H1 (cell line): ENCODE measurements at regions not wholly inside any gene's neighbourhood (a gene's known extent, or its start where the extent isn't known, plus 50 kb on each side); places are given as distances from the start of the nearest gene placed in this dataset.

ENCODE experiments used
- CTCF ChIA-PET: fragments of 300-600 bp; sonication (Branson Sonifier 250); formaldehyde crosslinking; loops from one replicate; lab custom pipeline; 2021; ENCODE audit not compliant: partially characterized antibody; lab: Charles Lee
- POLR2A ChIA-PET: fragments of 300-600 bp; sonication (Branson Sonifier 250); formaldehyde crosslinking; loops from one replicate; lab custom pipeline; 2021; ENCODE audit warnings: inconsistent platforms; ENCODE audit not compliant: partially characterized antibody; lab: Charles Lee
- DNase-seq, 2 experiments: peaks; one replicate each; pipeline versions ENCODE4 v3.0.0 to v3.0.0-alpha.2; 2010 to 2022; ENCODE audit warnings: low spot score in 2 of 2, low read depth in 1 of 2, mixed read lengths in 1 of 2
- FAIRE-seq: peaks from 2 replicates; lab custom pipeline; 2011; peaks lifted over from hg19 to GRCh38; lab: Jason Lieb, UNC
- H2AFZ ChIP-seq: 2 replicates; pipeline ENCODE4 v1.8.1; 2012; ENCODE audit warnings: low read length, inconsistent platforms
- H2AK5ac ChIP-seq: 2 replicates; pipeline ENCODE4 v1.6.1; 2013; ENCODE audit warnings: low read depth, low read length
- H2BK120ac ChIP-seq: replicated peaks from 2 replicates; pipeline ENCODE3; 2013; ENCODE audit warnings: low read depth, low read length, inconsistent platforms
- H2BK12ac ChIP-seq: 2 replicates; pipeline ENCODE4 v1.6.1; 2013; ENCODE audit warnings: low read depth, low read length
- H2BK15ac ChIP-seq: 2 replicates; pipeline ENCODE4 v1.6.1; 2013; ENCODE audit warnings: low read length
- H2BK20ac ChIP-seq: 2 replicates; pipeline ENCODE4 v1.6.1; 2013; ENCODE audit warnings: low read length
- H2BK5ac ChIP-seq: 2 replicates; pipeline ENCODE4 v1.6.1; 2013; ENCODE audit warnings: low read depth, low read length
- H3K14ac ChIP-seq: 2 replicates; pipeline ENCODE4 v1.6.1; 2013; ENCODE audit warnings: inconsistent platforms; ENCODE audit not compliant: insufficient read length
- H3K18ac ChIP-seq: 2 replicates; pipeline ENCODE4 v1.6.1; 2013; ENCODE audit warnings: low read length; ENCODE audit errors: extremely low read depth
- H3K23ac ChIP-seq: 2 replicates; pipeline ENCODE4 v1.6.1; 2013; ENCODE audit warnings: inconsistent platforms; ENCODE audit not compliant: insufficient read length
- H3K23me2 ChIP-seq: 2 replicates; pipeline ENCODE4 v1.6.1; 2013; ENCODE audit warnings: low read depth, low read length
- H3K27ac ChIP-seq: 2 replicates; pipeline ENCODE4 v1.6.1; 2011; ENCODE audit warnings: low read depth, low read length, inconsistent platforms
- H3K27me3 ChIP-seq, 4 experiments: replicated peaks in 1 of 4; 1 replicate in 1 of 4; 2 replicates in 3 of 4; pipeline versions ENCODE4 v1.6.1 to v1.8.1; 2011 to 2013; ENCODE audit warnings: low read length in 3 of 4, mild to moderate bottlenecking in 3 of 4, inconsistent platforms in 2 of 4, mixed read lengths in 2 of 4, moderate library complexity in 1 of 4; ENCODE audit not compliant: control insufficient read depth in 3 of 4, insufficient read depth in 3 of 4; ENCODE audit errors: extremely low read depth in 1 of 4
- H3K36me3 ChIP-seq, 4 experiments: 2 replicates each; pipeline versions ENCODE4 v1.6.1 to v1.8.1; 2011 to 2013; ENCODE audit warnings: mild to moderate bottlenecking in 4 of 4, low read length in 3 of 4, moderate library complexity in 2 of 4, control low read depth in 1 of 4, inconsistent platforms in 1 of 4; ENCODE audit not compliant: insufficient read depth in 4 of 4, control insufficient read depth in 2 of 4
- H3K4ac ChIP-seq: replicated peaks from 2 replicates; pipeline ENCODE3; 2013; ENCODE audit warnings: low read length, low read depth, mixed read lengths, inconsistent platforms; ENCODE audit not compliant: insufficient read length
- H3K4me1 ChIP-seq, 4 experiments: replicated peaks in 1 of 4; 1 replicate in 1 of 4; 2 replicates in 3 of 4; pipeline versions ENCODE4 v1.6.1 to v1.8.1; 2011 to 2013; ENCODE audit warnings: low read length in 3 of 4, inconsistent platforms in 2 of 4, mixed read lengths in 1 of 4; ENCODE audit not compliant: insufficient read depth in 4 of 4, control insufficient read depth in 3 of 4
- H3K4me2 ChIP-seq, 2 experiments: 2 replicates each; pipeline versions ENCODE4 v1.6.1 to v1.8.1; 2011 to 2013; ENCODE audit warnings: low read depth in 2 of 2, low read length in 2 of 2, control low read depth in 1 of 2, inconsistent platforms in 1 of 2, mild to moderate bottlenecking in 1 of 2; ENCODE audit not compliant: insufficient read depth in 1 of 2
- H3K4me3 ChIP-seq, 4 experiments: fragments of 200-600, 300-600 bp in 1 of 4; sonication (generic), shearing (Covaris generic), sonication (Bioruptor Twin) in 1 of 4; 2 replicates each; pipeline versions ENCODE4 v1.5.1 to v1.8.1; 2011 to 2016; ENCODE audit warnings: low read length in 4 of 4, low read depth in 3 of 4, control low read depth in 2 of 4, inconsistent platforms in 2 of 4, mild to moderate bottlenecking in 2 of 4, mixed read lengths in 1 of 4, moderate library complexity in 1 of 4; ENCODE audit not compliant: insufficient read depth in 2 of 4; ENCODE audit errors: extremely low read depth in 1 of 4
- H3K56ac ChIP-seq: replicated peaks from 2 replicates; pipeline ENCODE3; 2013; ENCODE audit warnings: low read depth, mild to moderate bottlenecking, mixed read lengths, low read length, inconsistent platforms; ENCODE audit not compliant: insufficient read length
- H3K79me1 ChIP-seq: 2 replicates; pipeline ENCODE4 v1.6.1; 2013; ENCODE audit warnings: low read depth, low read length, control low read depth
- H3K79me2 ChIP-seq, 2 experiments: 2 replicates each; pipeline versions ENCODE4 v1.6.1 to v1.8.1; 2012 to 2013; ENCODE audit warnings: low read length in 2 of 2, mild to moderate bottlenecking in 2 of 2, inconsistent platforms in 1 of 2; ENCODE audit not compliant: insufficient read depth in 2 of 2, control insufficient read depth in 1 of 2
- H3K9ac ChIP-seq, 4 experiments: replicated peaks in 1 of 4; 1 replicate in 1 of 4; 2 replicates in 3 of 4; pipeline versions ENCODE4 v1.6.1 to v1.8.1; 2011 to 2013; ENCODE audit warnings: low read depth in 3 of 4, low read length in 3 of 4, control low read depth in 2 of 4, mild to moderate bottlenecking in 2 of 4, moderate library complexity in 2 of 4, inconsistent platforms in 1 of 4; ENCODE audit errors: extremely low read depth in 1 of 4
- H3K9me3 ChIP-seq, 2 experiments: 2 replicates each; pipeline versions ENCODE4 v1.6.1 to v1.8.1; 2012 to 2013; ENCODE audit warnings: mild to moderate bottlenecking in 2 of 2, moderate library complexity in 2 of 2, control low read depth in 1 of 2, inconsistent platforms in 1 of 2, low read depth in 1 of 2, low read length in 1 of 2, mixed read lengths in 1 of 2; ENCODE audit not compliant: insufficient read depth in 2 of 2
- H4K20me1 ChIP-seq, 2 experiments: replicated peaks in 1 of 2; 2 replicates each; pipeline versions ENCODE3 to v1.8.1; 2011 to 2013; ENCODE audit warnings: inconsistent platforms in 2 of 2, low read length in 2 of 2, mild to moderate bottlenecking in 1 of 2; ENCODE audit not compliant: insufficient read depth in 2 of 2, control insufficient read depth in 1 of 2
- H4K5ac ChIP-seq: 2 replicates; pipeline ENCODE4 v1.6.1; 2013; ENCODE audit warnings: low read length, low read depth, mixed read lengths, inconsistent platforms; ENCODE audit not compliant: insufficient read length
- H4K8ac ChIP-seq: 2 replicates; pipeline ENCODE4 v1.8.0; 2013; ENCODE audit warnings: mild to moderate bottlenecking, moderate library complexity, low read length, inconsistent platforms; ENCODE audit not compliant: insufficient read depth; ENCODE audit errors: extremely low read depth
- H4K91ac ChIP-seq: replicated peaks from 2 replicates; pipeline ENCODE3; 2013; ENCODE audit warnings: low read length, mixed read lengths, inconsistent platforms; ENCODE audit not compliant: insufficient read length
- ATF3 ChIP-seq: IDR thresholded peaks from 2 replicates; pipeline ENCODE4 v1.6.1; 2011; ENCODE audit warnings: low read depth, mild to moderate bottlenecking, low read length; ENCODE audit not compliant: insufficient read depth
- MAFK ChIP-seq: IDR thresholded peaks from 2 replicates; pipeline ENCODE4 v1.6.1; 2012; ENCODE audit warnings: low read depth, mild to moderate bottlenecking, improper control_type of control experiment, low read length
- whole genome bisulfite sequencing, 2 experiments: shearing (Covaris generic) in 1 of 2; methylation state at CpG; one replicate each; pipeline versions ENCODE4 v1.1.6 to v1.1.7; 2013 to 2015; ENCODE audit warnings: low lambda C conversion rate in 2 of 2, mixed read lengths in 2 of 2, inconsistent platforms in 1 of 2, low coverage in 1 of 2, missing lambda C conversion rate in 1 of 2; ENCODE audit not compliant: insufficient replicate concordance in 2 of 2, insufficient coverage in 1 of 2, insufficient read length in 1 of 2; ENCODE audit errors: extremely low coverage in 1 of 2, missing lambda C conversion rate in 1 of 2; 5-methylcytosine and 5-hydroxymethylcytosine counted together

- Histone ChIP-seq H3K9ac (no peak overlapping the region), H3K23me2 (peaks cover 6% of the 10 kb centered on the region; the same call in 1 of the 2 replicates), H3K36me3 (no peaks in the 10 kb centered on the region), H2BK20ac (no peak overlapping the region), H3K18ac (no peak overlapping the region), H3K79me2 (no peaks in the 10 kb centered on the region), H4K91ac (no peak overlapping the region), H4K5ac (no peak overlapping the region), H3K4ac (no peak overlapping the region), H2BK120ac (no peak overlapping the region), H3K9me3 (no peaks in the 10 kb centered on the region; a peak in 1 of 4 replicates), H2AFZ (no peak overlapping the region), H2BK15ac (no peak overlapping the region), H3K4me3 (no peak overlapping the region), H3K4me2 (no peak overlapping the region), H3K56ac (no peak overlapping the region), H3K23ac (no peak overlapping the region), H3K79me1 (no peaks in the 10 kb centered on the region), H2AK5ac (no peak overlapping the region), H2BK12ac (no peak overlapping the region), H4K8ac (no peak overlapping the region), H2BK5ac (no peak overlapping the region), H3K4me1 (no peaks in the 10 kb centered on the region; a peak in 2 of 7 replicates), H4K20me1 (no peaks in the 10 kb centered on the region), H3K27me3 (no peaks in the 10 kb centered on the region), H3K27ac (no peak overlapping the region), H3K14ac (no peak overlapping the region)
- DNase-seq (no peak), FAIRE-seq (no peak)
- WGBS, 2 experiments = 93% methylated on average over 8 of the region's 8 CpGs; no CpG with 5 or more reads in 1 of the 2 experiments
- TF ChIP-seq ATF3 (no peak), MAFK (no peak)
- POLR2A ChIA-PET = no interaction called here
- CTCF ChIA-PET = no interaction called here
These were observed 1497.7 kb downstream of the TBC1D22A start for GRCh38 chr22:48259991-48260670.
